GM23338 (cell line): ENCODE measurements at regions not wholly inside any gene's neighbourhood (a gene's known extent, or its start where the extent isn't known, plus 50 kb on each side); places are given as distances from the start of the nearest gene placed in this dataset.

Experiments used
- ATAC-seq: fragments of 200-7000 bp; cut with Tn5 transposase; 3 replicates; pipeline ENCODE4 v1.9.1; 2020
- DNase-seq: peaks from one replicate; pipeline ENCODE4 v3.0.0-alpha.2; 2015; ENCODE audit warnings: low spot score
- H2AFZ ChIP-seq: fragments of 200-600 bp; sonication (generic); 2 replicates; pipeline ENCODE4 v1.8.0; 2016; ENCODE audit warnings: antibody characterized with exemption, mild to moderate bottlenecking, moderate library complexity
- H3F3A ChIP-seq: fragments of 200-600 bp; sonication (generic); replicated peaks from 2 replicates; pipeline ENCODE4 v1.8.0; 2017; ENCODE audit warnings: antibody characterized with exemption, mixed run types, low read depth
- H3K27ac ChIP-seq: fragments of 200-600 bp; sonication (generic); 2 replicates; pipeline ENCODE4 v1.6.1; 2016; ENCODE audit warnings: low read depth
- H3K27me3 ChIP-seq: fragments of 200-600 bp; sonication (generic); 2 replicates; pipeline ENCODE4 v1.8.0; 2016; ENCODE audit warnings: mild to moderate bottlenecking, mixed run types, moderate library complexity; ENCODE audit not compliant: insufficient read depth
- H3K36me3 ChIP-seq: fragments of 200-600 bp; sonication (generic); 2 replicates; pipeline ENCODE4 v1.8.0; 2016; ENCODE audit warnings: mild to moderate bottlenecking; ENCODE audit not compliant: insufficient read depth
- H3K4me1 ChIP-seq: fragments of 200-600 bp; sonication (generic); 2 replicates; pipeline ENCODE4 v1.8.0; 2016; ENCODE audit warnings: mild to moderate bottlenecking, moderate library complexity; ENCODE audit not compliant: insufficient read depth
- H3K4me2 ChIP-seq: fragments of 200-600 bp; sonication (generic); 2 replicates; pipeline ENCODE4 v1.7.1; 2017; ENCODE audit warnings: mixed run types
- H3K4me3 ChIP-seq: fragments of 200-600 bp; sonication (generic); 2 replicates; pipeline ENCODE4 v1.6.1; 2016; ENCODE audit warnings: mixed run types
- H3K79me2 ChIP-seq: fragments of 200-600 bp; sonication (generic); replicated peaks from 2 replicates; pipeline ENCODE4 v1.8.0; 2017; ENCODE audit warnings: mild to moderate bottlenecking; ENCODE audit not compliant: insufficient read depth
- H3K9me2 ChIP-seq: fragments of 200-600 bp; sonication (generic); 2 replicates; pipeline ENCODE4 v1.8.0; 2017; ENCODE audit not compliant: insufficient read depth
- H4K20me1 ChIP-seq: fragments of 200-600 bp; sonication (generic); replicated peaks from 2 replicates; pipeline ENCODE4 v1.8.0; 2017; ENCODE audit warnings: mild to moderate bottlenecking; ENCODE audit not compliant: insufficient read depth
- H3K27ac Mint-ChIP-seq: 2 replicates; pipeline ENCODE4 v1.8.0; 2020; ENCODE audit warnings: inconsistent platforms, mild to moderate bottlenecking, moderate library complexity, mixed read lengths
- H3K27me3 Mint-ChIP-seq: 3 replicates; pipeline ENCODE4 v1.8.0; 2022; ENCODE audit warnings: low read depth, mild to moderate bottlenecking, moderate library complexity, mixed read lengths, inconsistent platforms; ENCODE audit not compliant: insufficient read depth, poor library complexity
- H3K36me3 Mint-ChIP-seq: 3 replicates; pipeline ENCODE4 v1.8.0; 2021; ENCODE audit warnings: low read depth, mild to moderate bottlenecking, inconsistent platforms, moderate library complexity, mixed read lengths
- H3K4me1 Mint-ChIP-seq: 3 replicates; pipeline ENCODE4 v1.8.0; 2020; ENCODE audit warnings: mild to moderate bottlenecking, inconsistent platforms, mixed read lengths
- H3K4me3 Mint-ChIP-seq: 3 replicates; pipeline ENCODE4 v1.8.0; 2021; ENCODE audit warnings: moderate library complexity, mild to moderate bottlenecking, inconsistent platforms, mixed read lengths
- H3K9me3 Mint-ChIP-seq: 3 replicates; pipeline ENCODE4 v1.8.0; 2020; ENCODE audit warnings: moderate library complexity, mild to moderate bottlenecking, inconsistent platforms, mixed read lengths
- CREB1 ChIP-seq: fragments of 250-450 bp; sonication (Bioruptor Pico); IDR thresholded peaks from 2 replicates; pipeline ENCODE4 v1.5.0; 2020; ENCODE audit warnings: low read depth, mild to moderate bottlenecking, moderate library complexity
- CTCF ChIP-seq, 2 experiments: fragments of 200-600 bp in 1 of 2; sonication (generic) in 1 of 2; conservative IDR thresholded peaks; 2 replicates each; pipeline versions ENCODE4 v1.5.1 to v1.6.1; 2016 to 2017; ENCODE audit warnings: antibody characterized with exemption in 2 of 2, low read depth in 2 of 2, mild to moderate bottlenecking in 2 of 2, moderate library complexity in 1 of 2
- ETS1 ChIP-seq: IDR thresholded peaks from 2 replicates; pipeline ENCODE4 v1.6.1; 2016; ENCODE audit warnings: antibody characterized with exemption
- EZH2 ChIP-seq: fragments of 200-600 bp; sonication (generic); IDR thresholded peaks from one replicate; pipeline ENCODE4 v1.8.0; 2017; ENCODE audit warnings: antibody characterized with exemption, mild to moderate bottlenecking, low read depth; ENCODE audit not compliant: unreplicated experiment
- EZH2phosphoT487 ChIP-seq: fragments of 200-600 bp; sonication (generic); IDR thresholded peaks from one replicate; pipeline ENCODE4 v1.8.1; 2018; ENCODE audit warnings: antibody characterized with exemption; ENCODE audit not compliant: unreplicated experiment
- JUNB ChIP-seq: IDR thresholded peaks from one replicate; pipeline ENCODE4 v1.6.1; 2016; ENCODE audit warnings: antibody characterized with exemption; ENCODE audit not compliant: unreplicated experiment
- POLR2AphosphoS5 ChIP-seq: IDR thresholded peaks from 2 replicates; pipeline ENCODE4 v1.6.1; 2016; ENCODE audit warnings: antibody characterized with exemption, low read depth
- REST ChIP-seq: IDR thresholded peaks from one replicate; pipeline ENCODE4 v1.6.1; 2018; ENCODE audit warnings: antibody characterized with exemption; ENCODE audit not compliant: unreplicated experiment
- ZNF114 ChIP-seq: fragments of 250-450 bp; sonication (Bioruptor Pico); IDR thresholded peaks from 2 replicates; pipeline ENCODE4 v1.5.0; 2020; ENCODE audit warnings: mild to moderate bottlenecking, moderate library complexity
- ZNF462 ChIP-seq: fragments of 250-450 bp; sonication (Bioruptor Pico); IDR thresholded peaks from 2 replicates; pipeline ENCODE4 v1.5.0; 2020; ENCODE audit warnings: mild to moderate bottlenecking, moderate library complexity

- Histone ChIP-seq H3K27ac (peak overlapping the region; percentile 78; the same call in 1 of the 2 replicates), H3K27me3 (no peaks in the 10 kb centered on the region), H3K36me3 (no peaks in the 10 kb centered on the region), H3F3A (peaks cover 8% of the 10 kb centered on the region; the same call in 1 of the 2 replicates), H3K79me2 (no peaks in the 10 kb centered on the region), H3K4me2 (peak overlapping the region; percentile 30), H2AFZ (peak overlapping the region; percentile 3; the same call in 1 of the 2 replicates), H4K20me1 (no peaks in the 10 kb centered on the region), H3K4me3 (no peak overlapping the region; the same call in 1 of the 2 replicates), H3K4me1 (peaks cover 32% of the 10 kb centered on the region), H3K9me2 (no peaks in the 10 kb centered on the region)
- Mint-ChIP-seq H3K4me3 (no peak overlapping the region), H3K27ac (peak overlapping the region; percentile 66; the same call in 1 of the 2 replicates), H3K36me3 (no peaks in the 10 kb centered on the region), H3K9me3 (no peaks in the 10 kb centered on the region), H3K4me1 (peaks cover 37% of the 10 kb centered on the region), H3K27me3 (no peaks in the 10 kb centered on the region)
- DNase-seq: peak; percentile 16
- no peak for TF ChIP-seq CTCF (conservative IDR thresholded peaks at IDR 0.05; ENCODE audit: low read depth in 2 of 2)
- no peak for TF ChIP-seq ZNF462 (CRISPR knock-in tag)
- no peak for TF ChIP-seq JUNB
- TF ChIP-seq ETS1: no peak
- TF ChIP-seq POLR2AphosphoS5: no peak
- TF ChIP-seq CREB1 (CRISPR knock-in tag): no peak
- TF ChIP-seq EZH2phosphoT487: no peak
- no peak for TF ChIP-seq REST
- no peak for TF ChIP-seq EZH2
- TF ChIP-seq ZNF114 (CRISPR knock-in tag): no peak
- ATAC-seq: no peak
Measured at GRCh38 chr20:51888291-51888690, 86.0 kb upstream of the SALL4 start.
